ENCODE measurements at regions not wholly inside any gene's neighbourhood (a gene's known extent, or its start where the extent isn't known, plus 50 kb on each side); places are given as distances from the start of the nearest gene placed in this dataset.
A peak's percentile ranks its signal among the peaks of the same experiment; 100 is the strongest.
"Not testable (repeated sequence)": the region's sequence is repeated elsewhere in the genome, so short reads cannot be mapped to it uniquely, and the experiment has no call there.

- ATAC-seq, result no peak
- DNase-seq, result no peak
These were observed 71.4 kb downstream of the TLR4 start for GRCh38 chr9:117775591-117775990.

GRCh38 chr9:117777823-117778222 is 73.6 kb downstream of the TLR4 start:
- no peak for ATAC-seq
- no peak for DNase-seq

GRCh38 chr9:117779760-117780159 is 75.6 kb downstream of the TLR4 start:
- DNase-seq, result no peak
- ATAC-seq, result no peak

- ATAC-seq, result peak; percentile 65
- DNase-seq, result peak; percentile 57
These were observed 79.0 kb downstream of the TLR4 start for GRCh38 chr9:117782931-117783788.

GRCh38 chr9:117783828-117784227 is 79.6 kb downstream of the TLR4 start:
- no peak for DNase-seq

GRCh38 chr9:117784996-117785395 is 80.8 kb downstream of the TLR4 start:
- DNase-seq (no peak), ATAC-seq (no peak)

More at GRCh38 chr9:117783828-117784227, 79.6 kb downstream of the TLR4 start:
- peak; percentile 48 for ATAC-seq

- DNase-seq (no peak), ATAC-seq (no peak)
These were observed 83.5 kb downstream of the TLR4 start for GRCh38 chr9:117787746-117788145.

- ATAC-seq, result no peak
- no peak for DNase-seq
These were observed 91.1 kb downstream of the TLR4 start for GRCh38 chr9:117795271-117795670.

- ATAC-seq (no peak), DNase-seq (no peak)
These were observed 92.5 kb downstream of the TLR4 start for GRCh38 chr9:117796681-117797080.

GRCh38 chr9:117800389-117800788 is 96.2 kb downstream of the TLR4 start:
- DNase-seq (no peak), ATAC-seq (peak; percentile 43)

- ATAC-seq, result no peak
- DNase-seq, result no peak
These were observed 105.5 kb downstream of the TLR4 start for GRCh38 chr9:117809751-117810150.

GRCh38 chr9:117815315-117815714 is 111.1 kb downstream of the TLR4 start:
- DNase-seq (no peak), ATAC-seq (peak; percentile 46)

- no peak for ATAC-seq
These were observed 111.7 kb downstream of the TLR4 start for GRCh38 chr9:117815948-117816347.

GRCh38 chr9:117821954-117822353 is 117.8 kb downstream of the TLR4 start:
- no peak for ATAC-seq

More at GRCh38 chr9:117815948-117816347, 111.7 kb downstream of the TLR4 start:
- no peak for DNase-seq

GRCh38 chr9:117823576-117823975 is 119.4 kb downstream of the TLR4 start:
- ATAC-seq, result no peak
- no peak for DNase-seq

More at GRCh38 chr9:117821954-117822353, 117.8 kb downstream of the TLR4 start:
- DNase-seq, result no peak

- ATAC-seq (peak; percentile 92), DNase-seq (peak; percentile 34)
These were observed 121.6 kb downstream of the TLR4 start for GRCh38 chr9:117825609-117826347.

GRCh38 chr9:117826837-117827236 is 122.6 kb downstream of the TLR4 start:
- ATAC-seq (no peak), DNase-seq (no peak)

GRCh38 chr9:117827456-117827855 is 123.3 kb downstream of the TLR4 start:
- DNase-seq (no peak), ATAC-seq (no peak)

- DNase-seq (no peak), ATAC-seq (no peak)
These were observed 124.3 kb downstream of the TLR4 start for GRCh38 chr9:117828466-117828865.

GRCh38 chr9:117835798-117836197 is 131.6 kb downstream of the TLR4 start:
- ATAC-seq (peak; percentile 36), DNase-seq (no peak)

GRCh38 chr9:117839862-117840261 is 135.7 kb downstream of the TLR4 start:
- ATAC-seq (no peak), DNase-seq (no peak)

- not testable (repeated sequence) for ATAC-seq, DNase-seq
These were observed 147.7 kb downstream of the TLR4 start for GRCh38 chr9:117851836-117852461.

- ATAC-seq (no peak), DNase-seq (no peak)
These were observed 154.4 kb downstream of the TLR4 start for GRCh38 chr9:117858561-117858960.
